Prostate gland (tissue), 2 donors: ENCODE measurements at regions not wholly inside any gene's neighbourhood (a gene's known extent, or its start where the extent isn't known, plus 50 kb on each side); places are given as distances from the start of the nearest gene placed in this dataset.

Source experiments
- POLR2A ChIP-seq: fragments of 450-650 bp; IDR thresholded peaks from one replicate; pipeline ENCODE4 v1.6.1; 2016; ENCODE audit warnings: antibody characterized with exemption, mild to moderate bottlenecking
- POLR2AphosphoS5 ChIP-seq: sonication (generic); formaldehyde crosslinking; IDR thresholded peaks from one replicate; pipeline ENCODE4 v1.6.1; 2017; ENCODE audit warnings: antibody characterized with exemption
- TF ChIP-seq, protein P1 (sequence below), 4 experiments: fragments of 200-600 bp in 2 of 4; fragments of 450-650 bp in 2 of 4; sonication (generic) in 2 of 4; IDR thresholded peaks; 1 replicate in 3 of 4; 2 replicates in 1 of 4; pipeline ENCODE4 v1.5.1; 2016 to 2019; ENCODE audit warnings: antibody characterized with exemption in 4 of 4, mild to moderate bottlenecking in 2 of 4, moderate library complexity in 2 of 4

- TF ChIP-seq, protein P1, sequence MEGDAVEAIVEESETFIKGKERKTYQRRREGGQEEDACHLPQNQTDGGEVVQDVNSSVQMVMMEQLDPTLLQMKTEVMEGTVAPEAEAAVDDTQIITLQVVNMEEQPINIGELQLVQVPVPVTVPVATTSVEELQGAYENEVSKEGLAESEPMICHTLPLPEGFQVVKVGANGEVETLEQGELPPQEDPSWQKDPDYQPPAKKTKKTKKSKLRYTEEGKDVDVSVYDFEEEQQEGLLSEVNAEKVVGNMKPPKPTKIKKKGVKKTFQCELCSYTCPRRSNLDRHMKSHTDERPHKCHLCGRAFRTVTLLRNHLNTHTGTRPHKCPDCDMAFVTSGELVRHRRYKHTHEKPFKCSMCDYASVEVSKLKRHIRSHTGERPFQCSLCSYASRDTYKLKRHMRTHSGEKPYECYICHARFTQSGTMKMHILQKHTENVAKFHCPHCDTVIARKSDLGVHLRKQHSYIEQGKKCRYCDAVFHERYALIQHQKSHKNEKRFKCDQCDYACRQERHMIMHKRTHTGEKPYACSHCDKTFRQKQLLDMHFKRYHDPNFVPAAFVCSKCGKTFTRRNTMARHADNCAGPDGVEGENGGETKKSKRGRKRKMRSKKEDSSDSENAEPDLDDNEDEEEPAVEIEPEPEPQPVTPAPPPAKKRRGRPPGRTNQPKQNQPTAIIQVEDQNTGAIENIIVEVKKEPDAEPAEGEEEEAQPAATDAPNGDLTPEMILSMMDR (IDR thresholded peaks at IDR 0.05) = no peak
- TF ChIP-seq POLR2A = no peak
- TF ChIP-seq POLR2AphosphoS5 = no peak
These were observed 1495.5 kb downstream of the PCDH18 start for GRCh38 chr4:136036744-136037143.
